K562 (cell line): ENCODE measurements at regions not wholly inside any gene's neighbourhood (a gene's known extent, or its start where the extent isn't known, plus 50 kb on each side); places are given as distances from the start of the nearest gene placed in this dataset.

Experiments
- ATAC-seq: fragments of 200-7000 bp; cut with Tn5 transposase; 3 replicates; pipeline ENCODE4 v1.9.1; 2020; ENCODE audit warnings: moderate library complexity
- BruUV-seq: library from RNA; stranded (reverse); fragments of 400-500 nt; replicated peaks from 2 replicates; lab custom pipeline; 2021; lab: Mats Ljungman, UMichigan
- CTCF ChIA-PET: fragments of 300-600 bp; formaldehyde crosslinking; extraction: SDS; loops from one replicate; lab custom pipeline; 2021; ENCODE audit warnings: low intra/inter-chr PET ratio; lab: Yijun Ruan, JAX
- POLR2A ChIA-PET: fragments of 300-600, 350-650 bp; sonication (Branson Sonifier 250); formaldehyde crosslinking; extraction: SDS; loops from one replicate; lab custom pipeline; 2021; ENCODE audit warnings: antibody characterized with exemption, inconsistent platforms; lab: Yijun Ruan, JAX
- DNase-seq, 4 experiments: peaks; one replicate each; pipeline versions ENCODE4 v3.0.0 to v3.0.0-alpha.2; 2011 to 2018; ENCODE audit warnings: low spot score in 3 of 4, mixed read lengths in 3 of 4; ENCODE audit errors: extremely low read depth in 1 of 4
- FAIRE-seq: peaks from 2 replicates; lab custom pipeline; 2011; peaks lifted over from hg19 to GRCh38; lab: Jason Lieb, UNC
- H2AFZ ChIP-seq: 2 replicates; pipeline ENCODE4 v1.6.0; 2011; ENCODE audit warnings: low read depth, low read length, control low read depth, inconsistent platforms
- H3K27ac ChIP-seq: fragments of 200-600 bp; 3 replicates; pipeline ENCODE4 v1.8.0; 2011; ENCODE audit warnings: low read depth, mild to moderate bottlenecking, control low read depth, inconsistent platforms, low read length, moderate library complexity, mixed read lengths; ENCODE audit errors: extremely low read depth
- H3K27me3 ChIP-seq, 2 experiments: fragments of 300-600 bp in 1 of 2; 2 replicates in 1 of 2; 3 replicates in 1 of 2; pipeline versions ENCODE4 v1.6.0 to v1.8.0; 2011; ENCODE audit warnings: inconsistent platforms in 2 of 2, low read length in 2 of 2, mild to moderate bottlenecking in 1 of 2, mixed read lengths in 1 of 2, moderate library complexity in 1 of 2; ENCODE audit not compliant: control insufficient read depth in 2 of 2, insufficient read depth in 2 of 2
- H3K36me3 ChIP-seq: fragments of 300-600 bp; 3 replicates; pipeline ENCODE4 v1.8.0; 2011; ENCODE audit warnings: mild to moderate bottlenecking, low read length, inconsistent platforms; ENCODE audit not compliant: control insufficient read depth, insufficient read depth
- H3K4me1 ChIP-seq, 2 experiments: fragments of 200-600 bp in 1 of 2; replicated peaks in 1 of 2; 2 replicates in 1 of 2; 3 replicates in 1 of 2; pipeline versions ENCODE4 v1.5.1 to v1.8.0; 2011; ENCODE audit warnings: inconsistent platforms in 2 of 2, low read length in 2 of 2, mild to moderate bottlenecking in 1 of 2, mixed read lengths in 1 of 2, moderate library complexity in 1 of 2; ENCODE audit not compliant: control insufficient read depth in 2 of 2, insufficient read depth in 2 of 2
- H3K4me2 ChIP-seq: 2 replicates; pipeline ENCODE4 v1.6.1; 2011; ENCODE audit warnings: low read length, control low read depth, inconsistent platforms, mixed read lengths; ENCODE audit not compliant: insufficient read depth
- H3K4me3 ChIP-seq: fragments of 200-600 bp; sonication (generic), shearing (Covaris generic); 2 replicates; pipeline ENCODE4 v1.5.1; 2016; ENCODE audit warnings: control low read depth, inconsistent platforms
- H3K79me2 ChIP-seq: fragments of 200-600 bp; 3 replicates; pipeline ENCODE4 v1.8.0; 2011; ENCODE audit warnings: low read length, inconsistent platforms; ENCODE audit not compliant: control insufficient read depth, insufficient read depth
- H3K9ac ChIP-seq, 2 experiments: 2 replicates each; pipeline versions ENCODE4 v1.6.0 to v1.6.1; 2011; ENCODE audit warnings: low read depth in 2 of 2, low read length in 2 of 2, control low read depth in 1 of 2, inconsistent platforms in 1 of 2, mild to moderate bottlenecking in 1 of 2, mixed read lengths in 1 of 2; ENCODE audit not compliant: insufficient read depth in 1 of 2
- H3K9me1 ChIP-seq: one replicate; pipeline ENCODE4 v1.6.0; 2011; ENCODE audit warnings: inconsistent platforms, mild to moderate bottlenecking, low read length, moderate library complexity; ENCODE audit not compliant: control insufficient read depth, insufficient read depth
- H3K9me3 ChIP-seq: replicated peaks from 2 replicates; pipeline ENCODE4 v1.5.1; 2011; ENCODE audit warnings: low read depth, low read length, inconsistent platforms; ENCODE audit not compliant: control insufficient read depth, insufficient read depth
- H4K20me1 ChIP-seq: replicated peaks from 2 replicates; pipeline ENCODE4 v1.6.1; 2011; ENCODE audit warnings: low read length, inconsistent platforms, mixed read lengths; ENCODE audit not compliant: control insufficient read depth, insufficient read depth
- CREB1 ChIP-seq, 2 experiments: sonication (generic) in 1 of 2; formaldehyde crosslinking in 1 of 2; IDR thresholded peaks; 2 replicates each; pipeline versions ENCODE4 v1.6.1 to v1.8.0; 2012 to 2022; ENCODE audit warnings: inconsistent platforms in 1 of 2, mild to moderate bottlenecking in 1 of 2, missing genetic modification reagents in 1 of 2, moderate library complexity in 1 of 2
- ELF1 ChIP-seq: fragments of 200-800 bp; sonication (Bioruptor generic); IDR thresholded peaks from 2 replicates; pipeline ENCODE4 v1.6.1; 2016; ENCODE audit warnings: missing genetic modification characterization, missing compliant biosample characterization
- ESRRB ChIP-seq: fragments of 250-450 bp; sonication (Bioruptor Pico); IDR thresholded peaks from 2 replicates; pipeline ENCODE4 v1.5.0; 2020; ENCODE audit warnings: mild to moderate bottlenecking, moderate library complexity, borderline replicate concordance
- FIP1L1 ChIP-seq: fragments of 200-400 bp; formaldehyde crosslinking; IDR thresholded peaks from 2 replicates; pipeline ENCODE4 v1.6.1; 2018; ENCODE audit warnings: mild to moderate bottlenecking, low read depth, low read length; ENCODE audit not compliant: poor library complexity, severe bottlenecking
- NR1H2 ChIP-seq: sonication (generic); formaldehyde crosslinking; IDR thresholded peaks from 2 replicates; pipeline ENCODE4 v1.4.0; 2020; ENCODE audit warnings: mild to moderate bottlenecking, missing genetic modification reagents
- OTX1 ChIP-seq: fragments of 450-650 bp; formaldehyde crosslinking; IDR thresholded peaks from 2 replicates; pipeline ENCODE4 v1.4.0; 2022; ENCODE audit warnings: mild to moderate bottlenecking
- POLR2B ChIP-seq: fragments of 450-650 bp; IDR thresholded peaks from 2 replicates; pipeline ENCODE4 v1.6.1; 2018; ENCODE audit warnings: low read depth; ENCODE audit not compliant: partially characterized antibody
- PRMT5 ChIP-seq: sonication (generic); formaldehyde crosslinking; IDR thresholded peaks from 2 replicates; pipeline ENCODE4 v1.5.0; 2020; ENCODE audit warnings: missing genetic modification reagents
- SPI1 ChIP-seq: IDR thresholded peaks from 2 replicates; pipeline ENCODE4 v1.6.1; 2011; ENCODE audit warnings: low read depth, low read length, control low read depth, borderline replicate concordance
- ZNF124 ChIP-seq: sonication (generic); formaldehyde crosslinking; IDR thresholded peaks from 2 replicates; pipeline ENCODE4 v1.8.1; 2022; ENCODE audit warnings: missing genetic modification reagents
- ZNF778 ChIP-seq: fragments of 450-650 bp; formaldehyde crosslinking; IDR thresholded peaks from 2 replicates; pipeline ENCODE4 v1.4.0; 2020; ENCODE audit warnings: mild to moderate bottlenecking, moderate library complexity
- WGBS: fragments of 100-300 bp; shearing (Covaris generic); methylation state at CpG from one replicate; pipeline ENCODE4 v1.1.6; 2016; ENCODE audit warnings: low coverage, mixed read lengths; ENCODE audit not compliant: insufficient coverage; ENCODE audit errors: missing lambda C conversion rate; 5-methylcytosine and 5-hydroxymethylcytosine counted together
- in situ Hi-C: fragments of 300-500 bp; cut with MboI; formaldehyde crosslinking; loops from 4 replicates; pipeline ENCODE4 v1.15.0; 2018; ENCODE audit warnings: inconsistent platforms, mixed read lengths
- intact Hi-C: fragments of 100-400 bp; cut with micrococcal nuclease; formaldehyde crosslinking; loops from 2 replicates; pipeline ENCODE4 v1.14.2; 2022
- TF ChIP-seq, protein P1 (sequence below): fragments of 450-650 bp; IDR thresholded peaks from 2 replicates; pipeline ENCODE4 v1.6.1; 2016; ENCODE audit warnings: mild to moderate bottlenecking

- BruUV-seq = no TSS peak
- no peaks in the 10 kb centered on the region for H3K4me1 ChIP-seq
- no peak overlapping the region for H3K4me2 ChIP-seq
- H4K20me1 ChIP-seq = no peaks in the 10 kb centered on the region
- no peak overlapping the region for H3K9ac ChIP-seq
- FAIRE-seq (no peak), DNase-seq (no peak), ATAC-seq (no peak)
- ChIA-PET CTCF (no interaction called here), POLR2A (interaction anchor here (0.7 kb wide), 1 partner anchor 9 kb away, joined by 3 read pairs; no protein-coding TSS in a partner anchor)
- H3K27ac ChIP-seq = no peak overlapping the region
- no peaks in the 10 kb centered on the region for H3K9me3 ChIP-seq
- no peaks in the 10 kb centered on the region for H3K36me3 ChIP-seq
- no peaks in the 10 kb centered on the region for H3K27me3 ChIP-seq
- in situ Hi-C loops = no loop called here
- no peak overlapping the region for H3K4me3 ChIP-seq
- H3K79me2 ChIP-seq = no peaks in the 10 kb centered on the region
- no peaks in the 10 kb centered on the region for H3K9me1 ChIP-seq
- intact Hi-C loops = no loop called here
- no peak overlapping the region for H2AFZ ChIP-seq
- TF ChIP-seq ZNF124 (CRISPR knock-in tag) = no peak
- no peak for TF ChIP-seq ELF1 (tag)
- no peak for TF ChIP-seq POLR2B
- TF ChIP-seq NR1H2 (CRISPR knock-in tag) = no peak
- no peak for TF ChIP-seq SPI1
- TF ChIP-seq OTX1 (CRISPR knock-in tag) = no peak
- no peak for TF ChIP-seq FIP1L1
- TF ChIP-seq PRMT5 (CRISPR knock-in tag) = no peak
- TF ChIP-seq, protein P1, sequence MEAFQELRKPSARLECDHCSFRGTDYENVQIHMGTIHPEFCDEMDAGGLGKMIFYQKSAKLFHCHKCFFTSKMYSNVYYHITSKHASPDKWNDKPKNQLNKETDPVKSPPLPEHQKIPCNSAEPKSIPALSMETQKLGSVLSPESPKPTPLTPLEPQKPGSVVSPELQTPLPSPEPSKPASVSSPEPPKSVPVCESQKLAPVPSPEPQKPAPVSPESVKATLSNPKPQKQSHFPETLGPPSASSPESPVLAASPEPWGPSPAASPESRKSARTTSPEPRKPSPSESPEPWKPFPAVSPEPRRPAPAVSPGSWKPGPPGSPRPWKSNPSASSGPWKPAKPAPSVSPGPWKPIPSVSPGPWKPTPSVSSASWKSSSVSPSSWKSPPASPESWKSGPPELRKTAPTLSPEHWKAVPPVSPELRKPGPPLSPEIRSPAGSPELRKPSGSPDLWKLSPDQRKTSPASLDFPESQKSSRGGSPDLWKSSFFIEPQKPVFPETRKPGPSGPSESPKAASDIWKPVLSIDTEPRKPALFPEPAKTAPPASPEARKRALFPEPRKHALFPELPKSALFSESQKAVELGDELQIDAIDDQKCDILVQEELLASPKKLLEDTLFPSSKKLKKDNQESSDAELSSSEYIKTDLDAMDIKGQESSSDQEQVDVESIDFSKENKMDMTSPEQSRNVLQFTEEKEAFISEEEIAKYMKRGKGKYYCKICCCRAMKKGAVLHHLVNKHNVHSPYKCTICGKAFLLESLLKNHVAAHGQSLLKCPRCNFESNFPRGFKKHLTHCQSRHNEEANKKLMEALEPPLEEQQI = no peak
- no peak for TF ChIP-seq CREB1 (IDR thresholded peaks at IDR 0.05)
- no peak for TF ChIP-seq CREB1 (CRISPR knock-in tag; IDR thresholded peaks at IDR 0.05)
- no peak for TF ChIP-seq ESRRB
- no peak for TF ChIP-seq ZNF778 (CRISPR knock-in tag)
- TF ChIP-seq, all 486 proteins: peak for 0
- 3% methylated on average over 2 of the region's 2 CpGs for WGBS
Measured at GRCh38 chr11:103622296-103622695, 414.1 kb upstream of the DDI1 start.
